GM06990 (cell line): ENCODE measurements at regions not wholly inside any gene's neighbourhood (a gene's known extent, or its start where the extent isn't known, plus 50 kb on each side); places are given as distances from the start of the nearest gene placed in this dataset.

Experiments used
- DNase-seq: peaks from one replicate; pipeline ENCODE4 v3.0.0-alpha.2; 2011; ENCODE audit not compliant: insufficient read length; ENCODE audit errors: extremely low read depth
- H3K27me3 ChIP-seq: replicated peaks from 2 replicates; pipeline ENCODE4 v1.6.0; 2011; ENCODE audit warnings: low read length; ENCODE audit not compliant: control insufficient read depth, insufficient read depth
- H3K36me3 ChIP-seq: 2 replicates; pipeline ENCODE4 v1.5.1; 2011; ENCODE audit warnings: low read length; ENCODE audit not compliant: control insufficient read depth, insufficient read depth
- H3K4me3 ChIP-seq: replicated peaks from 2 replicates; pipeline ENCODE4 v1.5.1; 2011; ENCODE audit warnings: low read depth, mild to moderate bottlenecking, control low read depth, low read length
- CTCF ChIP-seq: IDR thresholded peaks from 2 replicates; pipeline ENCODE4 v1.5.1; 2011; ENCODE audit warnings: low read length, control low read depth, mild to moderate bottlenecking, inconsistent platforms; ENCODE audit not compliant: insufficient read depth, poor library complexity, severe bottlenecking

GRCh38 chr9:82108941-82109340, 120.4 kb downstream of the SPATA31D1 start:
- H3K4me3 ChIP-seq = no peak overlapping the region
- no peak for DNase-seq

GRCh38 chr9:82109626-82110025, 121.1 kb downstream of the SPATA31D1 start:
- H3K4me3 ChIP-seq = no peak overlapping the region
- no peak for DNase-seq
- TF ChIP-seq CTCF = no peak
- H3K27me3 ChIP-seq = no peaks in the 10 kb centered on the region
- H3K36me3 ChIP-seq = no peaks in the 10 kb centered on the region

More at GRCh38 chr9:82108941-82109340, 120.4 kb downstream of the SPATA31D1 start:
- H3K36me3 ChIP-seq = no peaks in the 10 kb centered on the region
- no peak for TF ChIP-seq CTCF
- no peaks in the 10 kb centered on the region for H3K27me3 ChIP-seq

GRCh38 chr9:82110881-82111280, 122.3 kb downstream of the SPATA31D1 start:
- H3K27me3 ChIP-seq = no peaks in the 10 kb centered on the region
- TF ChIP-seq CTCF = no peak
- no peaks in the 10 kb centered on the region for H3K36me3 ChIP-seq
- H3K4me3 ChIP-seq = no peak overlapping the region
- no peak for DNase-seq

GRCh38 chr9:82115331-82115730, 126.8 kb downstream of the SPATA31D1 start:
- TF ChIP-seq CTCF = no peak
- Histone ChIP-seq H3K4me3 (no peak overlapping the region), H3K36me3 (no peaks in the 10 kb centered on the region), H3K27me3 (no peaks in the 10 kb centered on the region)
- no peak for DNase-seq

- no peaks in the 10 kb centered on the region for H3K36me3 ChIP-seq
- no peak for TF ChIP-seq CTCF
- H3K4me3 ChIP-seq = no peak overlapping the region
- no peak for DNase-seq
- H3K27me3 ChIP-seq = no peaks in the 10 kb centered on the region
These were observed 127.3 kb downstream of the SPATA31D1 start for GRCh38 chr9:82115900-82116299.

- H3K27me3 ChIP-seq = no peaks in the 10 kb centered on the region
- no peak for DNase-seq
- TF ChIP-seq CTCF = no peak
- no peak overlapping the region for H3K4me3 ChIP-seq
- no peaks in the 10 kb centered on the region for H3K36me3 ChIP-seq
These were observed 128.0 kb downstream of the SPATA31D1 start for GRCh38 chr9:82116556-82116955.
